Astrocyte (in vitro differentiated cells and primary cell): ENCODE measurements at regions not wholly inside any gene's neighbourhood (a gene's known extent, or its start where the extent isn't known, plus 50 kb on each side); places are given as distances from the start of the nearest gene placed in this dataset.

Experiments used
- DNase-seq: peaks from one replicate; pipeline ENCODE4 v3.0.0-alpha.2; 2010; ENCODE audit warnings: low read depth
- FAIRE-seq: peaks from 2 replicates; lab custom pipeline; 2011; peaks lifted over from hg19 to GRCh38; lab: Jason Lieb, UNC
- H2AFZ ChIP-seq: 2 replicates; pipeline ENCODE4 v1.6.0; 2012; ENCODE audit warnings: low read depth, low read length, inconsistent platforms
- H3K27ac ChIP-seq: 2 replicates; pipeline ENCODE4 v1.5.1; 2011; ENCODE audit warnings: low read depth, low read length, inconsistent platforms
- H3K27me3 ChIP-seq: 2 replicates; pipeline ENCODE4 v1.6.0; 2011; ENCODE audit warnings: low read length, inconsistent platforms; ENCODE audit not compliant: insufficient read depth
- H3K36me3 ChIP-seq: 2 replicates; pipeline ENCODE4 v1.5.1; 2011; ENCODE audit warnings: low read length, inconsistent platforms; ENCODE audit not compliant: insufficient read depth
- H3K4me1 ChIP-seq: 2 replicates; pipeline ENCODE4 v1.5.1; 2011; ENCODE audit warnings: low read length, inconsistent platforms; ENCODE audit not compliant: insufficient read depth
- H3K4me2 ChIP-seq: 2 replicates; pipeline ENCODE4 v1.6.0; 2012; ENCODE audit warnings: low read length, inconsistent platforms
- H3K4me3 ChIP-seq: 2 replicates; pipeline ENCODE4 v1.5.1; 2011; ENCODE audit warnings: low read depth, mild to moderate bottlenecking, low read length, inconsistent platforms; ENCODE audit not compliant: insufficient read depth
- H3K79me2 ChIP-seq: 2 replicates; pipeline ENCODE4 v1.6.0; 2012; ENCODE audit warnings: mild to moderate bottlenecking, low read length, inconsistent platforms; ENCODE audit not compliant: insufficient read depth
- H3K9ac ChIP-seq: 2 replicates; pipeline ENCODE4 v1.6.0; 2012; ENCODE audit warnings: mild to moderate bottlenecking, low read length, inconsistent platforms
- H3K9me3 ChIP-seq: 2 replicates; pipeline ENCODE4 v1.5.1; 2012; ENCODE audit warnings: low read depth, mild to moderate bottlenecking, low read length, inconsistent platforms; ENCODE audit not compliant: insufficient read depth
- H4K20me1 ChIP-seq: 2 replicates; pipeline ENCODE4 v1.6.0; 2012; ENCODE audit warnings: low read length, inconsistent platforms; ENCODE audit not compliant: insufficient read depth
- H3K27ac Mint-ChIP-seq: one replicate; pipeline ENCODE4 v1.8.0; 2021; ENCODE audit warnings: mild to moderate bottlenecking, mixed read lengths; ENCODE audit not compliant: unreplicated experiment
- H3K27me3 Mint-ChIP-seq: one replicate; pipeline ENCODE4 v1.8.0; 2021; ENCODE audit warnings: low read depth, mixed read lengths; ENCODE audit not compliant: unreplicated experiment
- H3K36me3 Mint-ChIP-seq: one replicate; pipeline ENCODE4 v1.8.0; 2021; ENCODE audit warnings: low read depth, mixed read lengths; ENCODE audit not compliant: unreplicated experiment
- H3K4me1 Mint-ChIP-seq: one replicate; pipeline ENCODE4 v1.8.0; 2021; ENCODE audit warnings: low read depth, mixed read lengths; ENCODE audit not compliant: unreplicated experiment
- H3K4me3 Mint-ChIP-seq: one replicate; pipeline ENCODE4 v1.8.0; 2021; ENCODE audit warnings: mild to moderate bottlenecking, moderate library complexity, mixed read lengths; ENCODE audit not compliant: unreplicated experiment
- H3K9me3 Mint-ChIP-seq: one replicate; pipeline ENCODE4 v1.8.0; 2021; ENCODE audit warnings: mild to moderate bottlenecking, mixed read lengths; ENCODE audit not compliant: unreplicated experiment
- EZH2 ChIP-seq: IDR thresholded peaks from 2 replicates; pipeline ENCODE4 v1.6.1; 2012; ENCODE audit warnings: mild to moderate bottlenecking, low read length, inconsistent platforms; ENCODE audit not compliant: insufficient read depth
- TF ChIP-seq, protein P1 (sequence below): IDR thresholded peaks from 2 replicates; pipeline ENCODE4 v1.5.1; 2011; ENCODE audit warnings: low read depth, mild to moderate bottlenecking, inconsistent platforms, low read length, moderate library complexity; ENCODE audit not compliant: insufficient read depth

DNA sequence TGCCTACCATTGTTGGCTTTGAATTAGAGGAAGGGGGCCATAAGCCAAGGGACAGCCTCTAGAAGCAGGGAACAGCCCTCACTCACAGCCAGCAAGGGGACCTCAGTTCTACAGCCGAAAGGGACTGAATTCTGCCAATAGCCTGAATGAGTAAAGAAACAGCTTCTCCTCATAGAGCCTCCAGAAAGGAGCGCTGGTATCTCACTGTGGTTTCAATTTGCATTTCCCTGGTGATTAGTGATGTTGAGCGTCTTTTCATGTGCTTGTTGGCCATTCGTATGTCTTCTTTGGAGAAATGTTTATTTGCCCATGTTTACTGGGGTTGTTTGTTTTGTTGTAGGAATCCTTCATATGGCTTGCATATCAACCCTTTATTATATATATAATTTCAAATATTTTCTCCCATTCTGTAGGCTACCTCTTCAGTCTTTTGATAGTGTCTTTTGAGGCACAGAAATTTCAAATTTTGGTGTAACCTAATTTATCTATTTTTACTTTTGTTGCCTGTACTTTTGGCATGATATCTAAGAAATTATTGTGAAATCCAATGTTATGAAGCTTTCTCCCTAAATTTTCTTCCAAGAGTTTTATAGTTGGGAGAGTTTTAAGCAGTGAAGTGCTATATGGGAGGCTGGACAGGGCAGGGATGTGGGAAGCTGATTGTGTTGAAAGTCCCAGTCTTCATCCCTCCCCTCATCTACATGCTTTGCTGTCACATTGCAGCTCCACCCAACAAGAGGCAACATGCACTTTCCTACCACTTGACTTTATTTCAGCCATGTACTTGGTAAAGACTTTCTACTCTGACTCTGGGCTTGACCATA is 57.1 kb upstream of the GPCPD1 start:
- peaks cover 3% of the 10 kb centered on the region for H3K36me3 Mint-ChIP-seq
- no peak overlapping the region for H3K4me3 Mint-ChIP-seq
- no peaks in the 10 kb centered on the region for H3K79me2 ChIP-seq
- H3K9me3 Mint-ChIP-seq, result peaks cover 4% of the 10 kb centered on the region
- H3K27ac ChIP-seq, result no peak overlapping the region
- TF ChIP-seq, protein P1, sequence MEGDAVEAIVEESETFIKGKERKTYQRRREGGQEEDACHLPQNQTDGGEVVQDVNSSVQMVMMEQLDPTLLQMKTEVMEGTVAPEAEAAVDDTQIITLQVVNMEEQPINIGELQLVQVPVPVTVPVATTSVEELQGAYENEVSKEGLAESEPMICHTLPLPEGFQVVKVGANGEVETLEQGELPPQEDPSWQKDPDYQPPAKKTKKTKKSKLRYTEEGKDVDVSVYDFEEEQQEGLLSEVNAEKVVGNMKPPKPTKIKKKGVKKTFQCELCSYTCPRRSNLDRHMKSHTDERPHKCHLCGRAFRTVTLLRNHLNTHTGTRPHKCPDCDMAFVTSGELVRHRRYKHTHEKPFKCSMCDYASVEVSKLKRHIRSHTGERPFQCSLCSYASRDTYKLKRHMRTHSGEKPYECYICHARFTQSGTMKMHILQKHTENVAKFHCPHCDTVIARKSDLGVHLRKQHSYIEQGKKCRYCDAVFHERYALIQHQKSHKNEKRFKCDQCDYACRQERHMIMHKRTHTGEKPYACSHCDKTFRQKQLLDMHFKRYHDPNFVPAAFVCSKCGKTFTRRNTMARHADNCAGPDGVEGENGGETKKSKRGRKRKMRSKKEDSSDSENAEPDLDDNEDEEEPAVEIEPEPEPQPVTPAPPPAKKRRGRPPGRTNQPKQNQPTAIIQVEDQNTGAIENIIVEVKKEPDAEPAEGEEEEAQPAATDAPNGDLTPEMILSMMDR, result no peak
- TF ChIP-seq EZH2, result no peak
- H3K36me3 ChIP-seq, result no peaks in the 10 kb centered on the region
- H2AFZ ChIP-seq, result no peak overlapping the region
- FAIRE-seq (no peak), DNase-seq (no peak)
- H3K27me3 ChIP-seq, result peaks cover 4% of the 10 kb centered on the region
- H3K4me3 ChIP-seq, result no peak overlapping the region
- H3K27me3 Mint-ChIP-seq, result peaks cover 20% of the 10 kb centered on the region
- H3K4me1 ChIP-seq, result no peaks in the 10 kb centered on the region
- no peak overlapping the region for H3K27ac Mint-ChIP-seq
- H3K4me2 ChIP-seq, result no peak overlapping the region
- no peaks in the 10 kb centered on the region for H3K4me1 Mint-ChIP-seq
- H3K9me3 ChIP-seq, result no peaks in the 10 kb centered on the region
- no peak overlapping the region for H3K9ac ChIP-seq
- no peaks in the 10 kb centered on the region for H4K20me1 ChIP-seq

DNA sequence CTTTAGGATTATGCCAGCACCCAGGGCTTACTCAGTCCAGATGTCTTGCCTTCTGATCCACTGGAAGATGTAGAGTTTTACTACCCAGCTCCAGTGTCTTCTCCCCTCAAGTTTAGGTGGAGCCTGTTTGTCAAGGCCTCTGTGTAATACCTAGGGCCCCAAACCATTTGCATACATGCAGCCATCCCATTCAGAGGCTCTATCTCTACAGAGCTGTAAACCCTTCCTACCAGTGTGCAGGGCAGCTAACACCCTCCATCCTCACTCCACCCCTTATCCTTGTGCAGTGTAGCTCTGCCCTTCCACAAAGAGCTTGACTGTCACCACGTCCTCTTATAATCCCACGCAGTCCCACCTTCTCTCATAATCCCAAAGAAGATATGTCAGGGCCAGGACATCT is 54.6 kb upstream of the GPCPD1 start:
- Mint-ChIP-seq H3K4me1 (peaks cover under 1% of the 10 kb centered on the region), H3K4me3 (no peak overlapping the region), H3K27ac (no peak overlapping the region), H3K36me3 (peaks cover 3% of the 10 kb centered on the region), H3K27me3 (peaks cover 20% of the 10 kb centered on the region), H3K9me3 (peaks cover 4% of the 10 kb centered on the region)
- Histone ChIP-seq H4K20me1 (no peaks in the 10 kb centered on the region), H3K4me2 (no peak overlapping the region), H3K9ac (no peak overlapping the region), H3K27me3 (peaks cover 4% of the 10 kb centered on the region), H3K9me3 (no peaks in the 10 kb centered on the region), H3K4me1 (no peaks in the 10 kb centered on the region), H3K36me3 (no peaks in the 10 kb centered on the region), H2AFZ (no peak overlapping the region), H3K79me2 (no peaks in the 10 kb centered on the region), H3K4me3 (no peak overlapping the region), H3K27ac (no peak overlapping the region)
- no peak for TF ChIP-seq EZH2
- TF ChIP-seq, protein P1, result no peak
- FAIRE-seq (no peak), DNase-seq (no peak)

DNA sequence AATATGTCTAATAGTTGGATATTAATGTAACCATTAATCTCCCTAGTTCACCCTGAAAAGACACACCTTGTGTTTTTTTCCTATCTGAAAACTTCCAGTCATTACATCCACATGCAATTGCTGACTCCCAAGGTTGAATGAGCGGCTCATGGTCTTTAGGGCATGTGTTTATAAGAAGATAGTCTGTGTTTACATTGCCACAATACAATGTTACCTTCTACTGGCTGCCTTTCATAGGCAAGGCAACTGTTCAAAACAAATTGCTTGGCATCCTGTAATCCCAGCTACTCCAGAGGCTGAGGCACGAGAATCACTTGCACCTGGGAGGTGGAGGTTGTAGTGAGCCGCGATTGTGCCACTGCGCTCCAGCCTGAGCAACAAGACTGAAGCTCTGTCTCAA is 52.6 kb upstream of the GPCPD1 start:
- no peak for TF ChIP-seq EZH2
- TF ChIP-seq, protein P1, result no peak
- H3K79me2 ChIP-seq, result no peaks in the 10 kb centered on the region
- Mint-ChIP-seq H3K27ac (no peak overlapping the region), H3K9me3 (peaks cover 3% of the 10 kb centered on the region), H3K4me1 (peaks cover 12% of the 10 kb centered on the region), H3K27me3 (peaks cover 6% of the 10 kb centered on the region), H3K4me3 (no peak overlapping the region), H3K36me3 (no peaks in the 10 kb centered on the region)
- peaks cover 9% of the 10 kb centered on the region for H3K4me1 ChIP-seq
- no peak overlapping the region for H3K4me2 ChIP-seq
- no peak overlapping the region for H2AFZ ChIP-seq
- H3K9me3 ChIP-seq, result no peaks in the 10 kb centered on the region
- no peak overlapping the region for H3K27ac ChIP-seq
- no peaks in the 10 kb centered on the region for H4K20me1 ChIP-seq
- peaks cover 2% of the 10 kb centered on the region for H3K27me3 ChIP-seq
- no peak for FAIRE-seq
- H3K36me3 ChIP-seq, result no peaks in the 10 kb centered on the region
- H3K9ac ChIP-seq, result no peak overlapping the region
- H3K4me3 ChIP-seq, result no peak overlapping the region
- DNase-seq, result no peak
